Keratinocyte (primary cell): ENCODE measurements at regions not wholly inside any gene's neighbourhood (a gene's known extent, or its start where the extent isn't known, plus 50 kb on each side); places are given as distances from the start of the nearest gene placed in this dataset.

Experiments used
- DNase-seq: peaks from one replicate; pipeline ENCODE4 v3.0.0-alpha.2; 2011; ENCODE audit warnings: low read depth, missing footprints, low spot score
- FAIRE-seq: peaks from 2 replicates; lab custom pipeline; 2011; peaks lifted over from hg19 to GRCh38; lab: Jason Lieb, UNC
- H2AFZ ChIP-seq: 2 replicates; pipeline ENCODE4 v1.6.0; 2012; ENCODE audit warnings: low read length, control low read depth, inconsistent platforms; ENCODE audit not compliant: control insufficient read depth
- H3K27ac ChIP-seq: 2 replicates; pipeline ENCODE4 v1.5.1; 2011; ENCODE audit warnings: low read length; ENCODE audit not compliant: control insufficient read depth, insufficient read depth
- H3K27me3 ChIP-seq: 3 replicates; pipeline ENCODE4 v1.6.0; 2011; ENCODE audit warnings: low read length; ENCODE audit not compliant: control insufficient read depth, insufficient read depth; ENCODE audit errors: extremely low read depth
- H3K36me3 ChIP-seq, 2 experiments: 2 replicates in 1 of 2; 3 replicates in 1 of 2; pipeline ENCODE4 v1.5.1; 2011; ENCODE audit warnings: low read length in 2 of 2, mild to moderate bottlenecking in 1 of 2; ENCODE audit not compliant: control insufficient read depth in 2 of 2, insufficient read depth in 2 of 2; ENCODE audit errors: extremely low read depth in 1 of 2
- H3K4me1 ChIP-seq: 3 replicates; pipeline ENCODE4 v1.5.1; 2011; ENCODE audit warnings: low read length; ENCODE audit not compliant: control insufficient read depth, insufficient read depth; ENCODE audit errors: extremely low read depth
- H3K4me2 ChIP-seq: 3 replicates; pipeline ENCODE4 v1.6.0; 2011; ENCODE audit warnings: low read depth, low read length; ENCODE audit not compliant: control insufficient read depth, insufficient read depth; ENCODE audit errors: extremely low read depth
- H3K4me3 ChIP-seq, 3 experiments: fragments of 200-600 bp in 1 of 3; sonication (generic) in 1 of 3; 2 replicates in 2 of 3; 3 replicates in 1 of 3; pipeline ENCODE4 v1.5.1; 2011 to 2016; ENCODE audit warnings: low read length in 3 of 3, mild to moderate bottlenecking in 3 of 3, control low read depth in 2 of 3, inconsistent platforms in 1 of 3, low read depth in 1 of 3, mixed read lengths in 1 of 3, mixed run types in 1 of 3, moderate library complexity in 1 of 3; ENCODE audit not compliant: control insufficient read depth in 2 of 3, insufficient read depth in 2 of 3; ENCODE audit errors: extremely low read depth in 1 of 3
- H3K79me2 ChIP-seq: 2 replicates; pipeline ENCODE4 v1.6.0; 2012; ENCODE audit warnings: low read length; ENCODE audit not compliant: control insufficient read depth, insufficient read depth
- H3K9ac ChIP-seq: 3 replicates; pipeline ENCODE4 v1.6.0; 2011; ENCODE audit warnings: low read length; ENCODE audit not compliant: control insufficient read depth, insufficient read depth; ENCODE audit errors: extremely low read depth
- H3K9me1 ChIP-seq: 3 replicates; pipeline ENCODE4 v1.6.0; 2011; ENCODE audit warnings: low read length; ENCODE audit not compliant: control insufficient read depth, insufficient read depth; ENCODE audit errors: extremely low read depth
- H3K9me3 ChIP-seq: 2 replicates; pipeline ENCODE4 v1.5.1; 2012; ENCODE audit warnings: low read depth, low read length; ENCODE audit not compliant: control insufficient read depth
- H4K20me1 ChIP-seq: 3 replicates; pipeline ENCODE4 v1.6.0; 2011; ENCODE audit warnings: low read length; ENCODE audit not compliant: control insufficient read depth, insufficient read depth; ENCODE audit errors: extremely low read depth
- EZH2 ChIP-seq: IDR thresholded peaks from one replicate; pipeline ENCODE4 v1.6.1; 2012; ENCODE audit warnings: inconsistent platforms, mild to moderate bottlenecking, low read length, moderate library complexity
- dilution Hi-C: fragments of 300-500 bp; cut with MboI; formaldehyde crosslinking; loops from one replicate; pipeline ENCODE4 v1.7.0; 2020; ENCODE audit warnings: low sequenced_read_pairs; ENCODE audit not compliant: extremely low pct_ligation_motif_present
- TF ChIP-seq, protein P1 (sequence below), 3 experiments: IDR thresholded peaks in 1 of 3; conservative IDR thresholded peaks in 1 of 3; optimal IDR thresholded peaks in 1 of 3; 2 replicates in 2 of 3; 3 replicates in 1 of 3; pipeline versions ENCODE3 to v1.5.1; 2011; ENCODE audit warnings: low read length in 3 of 3, mild to moderate bottlenecking in 3 of 3, moderate library complexity in 2 of 3, control low read depth in 1 of 3, inconsistent platforms in 1 of 3; ENCODE audit not compliant: insufficient read depth in 2 of 3; ENCODE audit errors: extremely low read depth in 1 of 3

GRCh38 chr5:101018299-101018698 lies 115.2 kb upstream of the ST8SIA4 start:
- H3K4me2 ChIP-seq: no peak overlapping the region

DNA sequence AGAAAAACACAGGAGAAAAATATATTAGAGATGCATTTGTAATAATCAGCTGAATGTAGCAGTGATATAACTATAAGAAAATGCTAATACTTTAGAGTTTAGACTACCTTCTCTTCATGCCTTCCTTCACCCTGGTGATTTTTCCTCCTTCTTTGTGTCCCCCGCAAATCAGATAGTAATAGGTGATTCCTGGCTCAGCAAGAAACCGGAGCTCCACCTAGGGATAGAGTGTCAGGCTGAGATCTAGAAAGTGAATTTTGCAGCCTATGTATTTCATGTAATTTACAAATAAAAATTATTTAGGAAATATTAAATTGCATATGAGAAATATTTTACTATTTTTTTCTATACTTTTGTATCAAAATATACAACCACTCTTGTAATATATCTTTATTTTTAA lies 109.8 kb upstream of the ST8SIA4 start:
- Histone ChIP-seq H3K9me3 (no peaks in the 10 kb centered on the region), H3K9me1 (no peaks in the 10 kb centered on the region), H2AFZ (no peak overlapping the region), H3K4me1 (no peaks in the 10 kb centered on the region), H3K36me3 (no peaks in the 10 kb centered on the region), H4K20me1 (no peaks in the 10 kb centered on the region), H3K4me2 (no peak overlapping the region), H3K9ac (no peak overlapping the region), H3K4me3 (no peak overlapping the region), H3K27ac (no peak overlapping the region), H3K27me3 (no peaks in the 10 kb centered on the region), H3K79me2 (no peaks in the 10 kb centered on the region)
- DNase-seq: no peak
- no peak for FAIRE-seq
- no peak for TF ChIP-seq EZH2
- TF ChIP-seq, protein P1, sequence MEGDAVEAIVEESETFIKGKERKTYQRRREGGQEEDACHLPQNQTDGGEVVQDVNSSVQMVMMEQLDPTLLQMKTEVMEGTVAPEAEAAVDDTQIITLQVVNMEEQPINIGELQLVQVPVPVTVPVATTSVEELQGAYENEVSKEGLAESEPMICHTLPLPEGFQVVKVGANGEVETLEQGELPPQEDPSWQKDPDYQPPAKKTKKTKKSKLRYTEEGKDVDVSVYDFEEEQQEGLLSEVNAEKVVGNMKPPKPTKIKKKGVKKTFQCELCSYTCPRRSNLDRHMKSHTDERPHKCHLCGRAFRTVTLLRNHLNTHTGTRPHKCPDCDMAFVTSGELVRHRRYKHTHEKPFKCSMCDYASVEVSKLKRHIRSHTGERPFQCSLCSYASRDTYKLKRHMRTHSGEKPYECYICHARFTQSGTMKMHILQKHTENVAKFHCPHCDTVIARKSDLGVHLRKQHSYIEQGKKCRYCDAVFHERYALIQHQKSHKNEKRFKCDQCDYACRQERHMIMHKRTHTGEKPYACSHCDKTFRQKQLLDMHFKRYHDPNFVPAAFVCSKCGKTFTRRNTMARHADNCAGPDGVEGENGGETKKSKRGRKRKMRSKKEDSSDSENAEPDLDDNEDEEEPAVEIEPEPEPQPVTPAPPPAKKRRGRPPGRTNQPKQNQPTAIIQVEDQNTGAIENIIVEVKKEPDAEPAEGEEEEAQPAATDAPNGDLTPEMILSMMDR (optimal IDR thresholded peaks at IDR 0.05 in 1 of 3, IDR thresholded peaks at IDR 0.05 in 1 of 3, conservative IDR thresholded peaks at IDR 0.05 in 1 of 3; ENCODE audit: extremely low read depth in 1 of 3, insufficient read depth in 2 of 3, low read length in 3 of 3): no peak
- dilution Hi-C loops: no loop called here

More at GRCh38 chr5:101018299-101018698, 115.2 kb upstream of the ST8SIA4 start:
- no peak overlapping the region for H3K9ac ChIP-seq
- no peak overlapping the region for H3K27ac ChIP-seq
- no peaks in the 10 kb centered on the region for H4K20me1 ChIP-seq
- dilution Hi-C loops: no loop called here
- DNase-seq (no peak), FAIRE-seq (no peak)
- no peak overlapping the region for H3K4me3 ChIP-seq
- no peak overlapping the region for H2AFZ ChIP-seq
- no peaks in the 10 kb centered on the region for H3K36me3 ChIP-seq
- no peaks in the 10 kb centered on the region for H3K9me1 ChIP-seq
- TF ChIP-seq, protein P1 (optimal IDR thresholded peaks at IDR 0.05 in 1 of 3, IDR thresholded peaks at IDR 0.05 in 1 of 3, conservative IDR thresholded peaks at IDR 0.05 in 1 of 3; ENCODE audit: extremely low read depth in 1 of 3, insufficient read depth in 2 of 3, low read length in 3 of 3): no peak
- no peak for TF ChIP-seq EZH2
- H3K9me3 ChIP-seq: no peaks in the 10 kb centered on the region
- H3K4me1 ChIP-seq: no peaks in the 10 kb centered on the region
- no peaks in the 10 kb centered on the region for H3K79me2 ChIP-seq
- no peaks in the 10 kb centered on the region for H3K27me3 ChIP-seq
